NCI-H748 (cell line): ENCODE measurements at regions not wholly inside any gene's neighbourhood (a gene's known extent, or its start where the extent isn't known, plus 50 kb on each side); places are given as distances from the start of the nearest gene placed in this dataset.

Experiments
- DNase-seq: peaks from one replicate; lab custom pipeline; 2025; ENCODE audit not compliant: unreplicated experiment; lab: John Stamatoyannopoulos, UW

- no peak for DNase-seq
Measured at GRCh38 chr21:27257908-27258556, 291.1 kb upstream of the ADAMTS5 start.

GRCh38 chr21:27257226-27257625, 290.3 kb upstream of the ADAMTS5 start:
- DNase-seq, result no peak

GRCh38 chr21:27251752-27252151, 284.9 kb upstream of the ADAMTS5 start:
- no peak for DNase-seq

GRCh38 chr21:27250366-27250765, 283.5 kb upstream of the ADAMTS5 start:
- no peak for DNase-seq

GRCh38 chr21:27248814-27249213, 281.9 kb upstream of the ADAMTS5 start:
- DNase-seq, result no peak

- no peak for DNase-seq
Measured at GRCh38 chr21:27246741-27247140, 279.9 kb upstream of the ADAMTS5 start.

GRCh38 chr21:27244776-27245175, 277.9 kb upstream of the ADAMTS5 start:
- DNase-seq, result no peak

- no peak for DNase-seq
Measured at GRCh38 chr21:27244352-27244751, 277.5 kb upstream of the ADAMTS5 start.

GRCh38 chr21:27240839-27241238, 274.0 kb upstream of the ADAMTS5 start:
- no peak for DNase-seq

GRCh38 chr21:27233514-27234115, 266.7 kb upstream of the ADAMTS5 start:
- DNase-seq, result no peak

- no peak for DNase-seq
Measured at GRCh38 chr21:27225940-27226339, 259.1 kb upstream of the ADAMTS5 start.

- no peak for DNase-seq
Measured at GRCh38 chr21:27225151-27225550, 258.3 kb upstream of the ADAMTS5 start.

GRCh38 chr21:27224169-27224568, 257.3 kb upstream of the ADAMTS5 start:
- DNase-seq, result no peak

- DNase-seq, result no peak
Measured at GRCh38 chr21:27221077-27221476, 254.2 kb upstream of the ADAMTS5 start.

GRCh38 chr21:27220416-27220815, 253.5 kb upstream of the ADAMTS5 start:
- no peak for DNase-seq

GRCh38 chr21:27219068-27219467, 252.2 kb upstream of the ADAMTS5 start:
- no peak for DNase-seq

GRCh38 chr21:27213303-27213702, 246.4 kb upstream of the ADAMTS5 start:
- DNase-seq, result no peak

- no peak for DNase-seq
Measured at GRCh38 chr21:27212441-27212840, 245.6 kb upstream of the ADAMTS5 start.

GRCh38 chr21:27209546-27209945, 242.7 kb upstream of the ADAMTS5 start:
- no peak for DNase-seq

GRCh38 chr21:27206368-27206982, 239.6 kb upstream of the ADAMTS5 start:
- DNase-seq, result no peak

- DNase-seq, result no peak
Measured at GRCh38 chr21:27202301-27202700, 235.4 kb upstream of the ADAMTS5 start.

- DNase-seq, result no peak
Measured at GRCh38 chr21:27201197-27201596, 234.3 kb upstream of the ADAMTS5 start.

- DNase-seq, result no peak
Measured at GRCh38 chr21:27196651-27197050, 229.8 kb upstream of the ADAMTS5 start.
